H1 (cell line): ENCODE measurements at regions not wholly inside any gene's neighbourhood (a gene's known extent, or its start where the extent isn't known, plus 50 kb on each side); places are given as distances from the start of the nearest gene placed in this dataset.
A peak's percentile ranks its signal among the peaks of the same experiment; 100 is the strongest.

Experiments
- CTCF ChIA-PET: fragments of 300-600 bp; sonication (Branson Sonifier 250); formaldehyde crosslinking; loops from one replicate; lab custom pipeline; 2021; ENCODE audit not compliant: partially characterized antibody; lab: Charles Lee
- POLR2A ChIA-PET: fragments of 300-600 bp; sonication (Branson Sonifier 250); formaldehyde crosslinking; loops from one replicate; lab custom pipeline; 2021; ENCODE audit warnings: inconsistent platforms; ENCODE audit not compliant: partially characterized antibody; lab: Charles Lee
- DNase-seq, 2 experiments: peaks; one replicate each; pipeline versions ENCODE4 v3.0.0 to v3.0.0-alpha.2; 2010 to 2022; ENCODE audit warnings: low spot score in 2 of 2, low read depth in 1 of 2, mixed read lengths in 1 of 2
- FAIRE-seq: peaks from 2 replicates; lab custom pipeline; 2011; peaks lifted over from hg19 to GRCh38; lab: Jason Lieb, UNC
- H2AFZ ChIP-seq: 2 replicates; pipeline ENCODE4 v1.8.1; 2012; ENCODE audit warnings: low read length, inconsistent platforms
- H2AK5ac ChIP-seq: 2 replicates; pipeline ENCODE4 v1.6.1; 2013; ENCODE audit warnings: low read depth, low read length
- H2BK120ac ChIP-seq: replicated peaks from 2 replicates; pipeline ENCODE3; 2013; ENCODE audit warnings: low read depth, low read length, inconsistent platforms
- H2BK12ac ChIP-seq: 2 replicates; pipeline ENCODE4 v1.6.1; 2013; ENCODE audit warnings: low read depth, low read length
- H2BK15ac ChIP-seq: 2 replicates; pipeline ENCODE4 v1.6.1; 2013; ENCODE audit warnings: low read length
- H2BK20ac ChIP-seq: 2 replicates; pipeline ENCODE4 v1.6.1; 2013; ENCODE audit warnings: low read length
- H2BK5ac ChIP-seq: 2 replicates; pipeline ENCODE4 v1.6.1; 2013; ENCODE audit warnings: low read depth, low read length
- H3K14ac ChIP-seq: 2 replicates; pipeline ENCODE4 v1.6.1; 2013; ENCODE audit warnings: inconsistent platforms; ENCODE audit not compliant: insufficient read length
- H3K18ac ChIP-seq: 2 replicates; pipeline ENCODE4 v1.6.1; 2013; ENCODE audit warnings: low read length; ENCODE audit errors: extremely low read depth
- H3K23ac ChIP-seq: 2 replicates; pipeline ENCODE4 v1.6.1; 2013; ENCODE audit warnings: inconsistent platforms; ENCODE audit not compliant: insufficient read length
- H3K23me2 ChIP-seq: 2 replicates; pipeline ENCODE4 v1.6.1; 2013; ENCODE audit warnings: low read depth, low read length
- H3K27ac ChIP-seq: 2 replicates; pipeline ENCODE4 v1.6.1; 2011; ENCODE audit warnings: low read depth, low read length, inconsistent platforms
- H3K27me3 ChIP-seq, 4 experiments: replicated peaks in 1 of 4; 1 replicate in 1 of 4; 2 replicates in 3 of 4; pipeline versions ENCODE4 v1.6.1 to v1.8.1; 2011 to 2013; ENCODE audit warnings: low read length in 3 of 4, mild to moderate bottlenecking in 3 of 4, inconsistent platforms in 2 of 4, mixed read lengths in 2 of 4, moderate library complexity in 1 of 4; ENCODE audit not compliant: control insufficient read depth in 3 of 4, insufficient read depth in 3 of 4; ENCODE audit errors: extremely low read depth in 1 of 4
- H3K36me3 ChIP-seq, 4 experiments: 2 replicates each; pipeline versions ENCODE4 v1.6.1 to v1.8.1; 2011 to 2013; ENCODE audit warnings: mild to moderate bottlenecking in 4 of 4, low read length in 3 of 4, moderate library complexity in 2 of 4, control low read depth in 1 of 4, inconsistent platforms in 1 of 4; ENCODE audit not compliant: insufficient read depth in 4 of 4, control insufficient read depth in 2 of 4
- H3K4ac ChIP-seq: replicated peaks from 2 replicates; pipeline ENCODE3; 2013; ENCODE audit warnings: low read length, low read depth, mixed read lengths, inconsistent platforms; ENCODE audit not compliant: insufficient read length
- H3K4me1 ChIP-seq, 4 experiments: replicated peaks in 1 of 4; 1 replicate in 1 of 4; 2 replicates in 3 of 4; pipeline versions ENCODE4 v1.6.1 to v1.8.1; 2011 to 2013; ENCODE audit warnings: low read length in 3 of 4, inconsistent platforms in 2 of 4, mixed read lengths in 1 of 4; ENCODE audit not compliant: insufficient read depth in 4 of 4, control insufficient read depth in 3 of 4
- H3K4me2 ChIP-seq, 2 experiments: 2 replicates each; pipeline versions ENCODE4 v1.6.1 to v1.8.1; 2011 to 2013; ENCODE audit warnings: low read depth in 2 of 2, low read length in 2 of 2, control low read depth in 1 of 2, inconsistent platforms in 1 of 2, mild to moderate bottlenecking in 1 of 2; ENCODE audit not compliant: insufficient read depth in 1 of 2
- H3K4me3 ChIP-seq, 4 experiments: fragments of 200-600, 300-600 bp in 1 of 4; sonication (generic), shearing (Covaris generic), sonication (Bioruptor Twin) in 1 of 4; 2 replicates each; pipeline versions ENCODE4 v1.5.1 to v1.8.1; 2011 to 2016; ENCODE audit warnings: low read length in 4 of 4, low read depth in 3 of 4, control low read depth in 2 of 4, inconsistent platforms in 2 of 4, mild to moderate bottlenecking in 2 of 4, mixed read lengths in 1 of 4, moderate library complexity in 1 of 4; ENCODE audit not compliant: insufficient read depth in 2 of 4; ENCODE audit errors: extremely low read depth in 1 of 4
- H3K56ac ChIP-seq: replicated peaks from 2 replicates; pipeline ENCODE3; 2013; ENCODE audit warnings: low read depth, mild to moderate bottlenecking, mixed read lengths, low read length, inconsistent platforms; ENCODE audit not compliant: insufficient read length
- H3K79me1 ChIP-seq: 2 replicates; pipeline ENCODE4 v1.6.1; 2013; ENCODE audit warnings: low read depth, low read length, control low read depth
- H3K79me2 ChIP-seq, 2 experiments: 2 replicates each; pipeline versions ENCODE4 v1.6.1 to v1.8.1; 2012 to 2013; ENCODE audit warnings: low read length in 2 of 2, mild to moderate bottlenecking in 2 of 2, inconsistent platforms in 1 of 2; ENCODE audit not compliant: insufficient read depth in 2 of 2, control insufficient read depth in 1 of 2
- H3K9ac ChIP-seq, 4 experiments: replicated peaks in 1 of 4; 1 replicate in 1 of 4; 2 replicates in 3 of 4; pipeline versions ENCODE4 v1.6.1 to v1.8.1; 2011 to 2013; ENCODE audit warnings: low read depth in 3 of 4, low read length in 3 of 4, control low read depth in 2 of 4, mild to moderate bottlenecking in 2 of 4, moderate library complexity in 2 of 4, inconsistent platforms in 1 of 4; ENCODE audit errors: extremely low read depth in 1 of 4
- H3K9me3 ChIP-seq, 2 experiments: 2 replicates each; pipeline versions ENCODE4 v1.6.1 to v1.8.1; 2012 to 2013; ENCODE audit warnings: mild to moderate bottlenecking in 2 of 2, moderate library complexity in 2 of 2, control low read depth in 1 of 2, inconsistent platforms in 1 of 2, low read depth in 1 of 2, low read length in 1 of 2, mixed read lengths in 1 of 2; ENCODE audit not compliant: insufficient read depth in 2 of 2
- H4K20me1 ChIP-seq, 2 experiments: replicated peaks in 1 of 2; 2 replicates each; pipeline versions ENCODE3 to v1.8.1; 2011 to 2013; ENCODE audit warnings: inconsistent platforms in 2 of 2, low read length in 2 of 2, mild to moderate bottlenecking in 1 of 2; ENCODE audit not compliant: insufficient read depth in 2 of 2, control insufficient read depth in 1 of 2
- H4K5ac ChIP-seq: 2 replicates; pipeline ENCODE4 v1.6.1; 2013; ENCODE audit warnings: low read length, low read depth, mixed read lengths, inconsistent platforms; ENCODE audit not compliant: insufficient read length
- H4K8ac ChIP-seq: 2 replicates; pipeline ENCODE4 v1.8.0; 2013; ENCODE audit warnings: mild to moderate bottlenecking, moderate library complexity, low read length, inconsistent platforms; ENCODE audit not compliant: insufficient read depth; ENCODE audit errors: extremely low read depth
- H4K91ac ChIP-seq: replicated peaks from 2 replicates; pipeline ENCODE3; 2013; ENCODE audit warnings: low read length, mixed read lengths, inconsistent platforms; ENCODE audit not compliant: insufficient read length
- BCL11A ChIP-seq, 2 experiments: IDR thresholded peaks; one replicate each; pipeline ENCODE4 v1.6.1; 2011; ENCODE audit warnings: low read depth in 2 of 2, low read length in 2 of 2, mild to moderate bottlenecking in 2 of 2
- CEBPB ChIP-seq: IDR thresholded peaks from 2 replicates; pipeline ENCODE4 v1.6.1; 2012; ENCODE audit warnings: low read depth, low read length
- CHD1 ChIP-seq: IDR thresholded peaks from 2 replicates; pipeline ENCODE4 v1.6.1; 2012; ENCODE audit warnings: low read depth, low read length, improper control_type of control experiment
- CREB1 ChIP-seq: IDR thresholded peaks from 2 replicates; pipeline ENCODE4 v1.6.1; 2012; ENCODE audit warnings: inconsistent platforms
- POU5F1 ChIP-seq: IDR thresholded peaks from 2 replicates; pipeline ENCODE4 v1.6.1; 2011; ENCODE audit warnings: low read depth, mild to moderate bottlenecking, low read length, moderate library complexity
- RXRA ChIP-seq: IDR thresholded peaks from 2 replicates; pipeline ENCODE4 v1.6.1; 2011; ENCODE audit warnings: low read depth, mild to moderate bottlenecking, low read length, moderate library complexity; ENCODE audit not compliant: insufficient read depth
- SP4 ChIP-seq: IDR thresholded peaks from 2 replicates; pipeline ENCODE4 v1.6.1; 2012; ENCODE audit warnings: low read length, inconsistent platforms
- WGBS, 2 experiments: shearing (Covaris generic) in 1 of 2; methylation state at CpG; one replicate each; pipeline versions ENCODE4 v1.1.6 to v1.1.7; 2013 to 2015; ENCODE audit warnings: low lambda C conversion rate in 2 of 2, mixed read lengths in 2 of 2, inconsistent platforms in 1 of 2, low coverage in 1 of 2, missing lambda C conversion rate in 1 of 2; ENCODE audit not compliant: insufficient replicate concordance in 2 of 2, insufficient coverage in 1 of 2, insufficient read length in 1 of 2; ENCODE audit errors: extremely low coverage in 1 of 2, missing lambda C conversion rate in 1 of 2; 5-methylcytosine and 5-hydroxymethylcytosine counted together
- TF ChIP-seq, protein P1 (sequence below): IDR thresholded peaks from 2 replicates; pipeline ENCODE4 v1.6.1; 2011; ENCODE audit warnings: low read length, improper control_type of control experiment

DNA sequence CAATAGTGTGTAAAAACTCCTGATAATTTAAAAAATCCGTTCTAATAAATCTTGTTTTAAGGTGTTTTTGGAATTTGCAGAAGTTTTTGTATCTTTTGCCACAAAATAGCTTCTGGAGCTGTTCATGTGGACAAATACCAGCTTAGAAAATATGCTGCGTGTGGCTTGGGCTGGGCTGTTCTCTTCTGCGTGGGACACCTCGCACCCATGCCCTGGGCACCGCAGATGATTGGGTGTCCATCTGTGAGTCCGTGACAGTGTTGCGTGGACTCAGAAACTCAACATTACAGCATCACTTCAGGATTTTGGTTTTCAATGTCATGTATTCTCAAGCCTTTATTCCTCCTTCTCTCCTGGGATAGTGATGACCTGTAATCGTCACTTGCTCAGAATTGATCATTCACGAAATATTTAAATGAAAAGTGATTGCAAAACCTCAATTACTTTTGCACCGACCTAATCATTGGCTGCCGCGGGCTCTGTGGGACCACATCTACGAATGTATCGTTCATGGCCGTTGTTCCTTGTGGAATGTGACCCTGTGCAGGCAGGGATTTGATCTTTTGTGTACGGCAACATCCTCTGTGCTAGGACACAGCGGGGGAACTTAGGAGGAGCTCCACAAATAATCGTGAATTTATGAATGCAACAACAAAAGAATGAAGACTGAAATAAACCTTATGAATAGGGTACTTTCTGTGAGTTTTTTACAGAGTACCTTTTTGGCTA lies 210.3 kb upstream of the FOXF1 start:
- H3K23me2 ChIP-seq = no peaks in the 10 kb centered on the region; the same call in 1 of the 2 replicates
- H3K27ac ChIP-seq = no peak overlapping the region
- H3K79me2 ChIP-seq = no peaks in the 10 kb centered on the region
- ChIA-PET POLR2A (interaction anchor here (0.7 to 0.9 kb wide), 3 partner anchors 10 to 254 kb away, joined by 3 to 5 read pairs (median 4); no protein-coding TSS in a partner anchor), CTCF (interaction anchor here (0.6 to 1.5 kb wide), 7 partner anchors 9 to 338 kb away, joined by 3 to 5 read pairs (median 4); no protein-coding TSS in a partner anchor)
- H3K4ac ChIP-seq = no peak overlapping the region
- H4K20me1 ChIP-seq = no peaks in the 10 kb centered on the region
- no peak for DNase-seq
- H2BK120ac ChIP-seq = no peak overlapping the region
- peak overlapping the region; percentile 63 for H4K91ac ChIP-seq
- peak overlapping the region; percentile 76 for H2BK12ac ChIP-seq
- H2BK20ac ChIP-seq = peak overlapping the region; percentile 75; the same call in 1 of the 2 replicates
- peaks cover 0 to 7% (median 2%) of the 10 kb centered on the region in 4 experiments; a peak in 2 of 7 replicates for H3K27me3 ChIP-seq
- no peak overlapping the region for H4K5ac ChIP-seq
- H3K56ac ChIP-seq = no peak overlapping the region
- H2BK5ac ChIP-seq = no peak overlapping the region
- H2AFZ ChIP-seq = no peak overlapping the region
- H2AK5ac ChIP-seq = no peak overlapping the region
- H3K18ac ChIP-seq = no peak overlapping the region
- no peak for FAIRE-seq
- no peak overlapping the region for H4K8ac ChIP-seq
- peaks cover 0 to 8% (median 5%) of the 10 kb centered on the region in 4 experiments; a peak in 6 of 7 replicates for H3K4me1 ChIP-seq
- no peak overlapping the region for H3K9ac ChIP-seq
- H3K79me1 ChIP-seq = no peaks in the 10 kb centered on the region
- no peaks in the 10 kb centered on the region for H3K9me3 ChIP-seq
- 93% methylated on average over 18 of the region's 18 CpGs; no CpG with 5 or more reads in 1 of the 2 experiments for WGBS, 2 experiments
- no peaks in the 10 kb centered on the region for H3K36me3 ChIP-seq
- no peak overlapping the region for H3K4me3 ChIP-seq
- peak overlapping the region; percentile 76; the same call in 1 of the 2 replicates for H2BK15ac ChIP-seq
- TF ChIP-seq, protein P1, sequence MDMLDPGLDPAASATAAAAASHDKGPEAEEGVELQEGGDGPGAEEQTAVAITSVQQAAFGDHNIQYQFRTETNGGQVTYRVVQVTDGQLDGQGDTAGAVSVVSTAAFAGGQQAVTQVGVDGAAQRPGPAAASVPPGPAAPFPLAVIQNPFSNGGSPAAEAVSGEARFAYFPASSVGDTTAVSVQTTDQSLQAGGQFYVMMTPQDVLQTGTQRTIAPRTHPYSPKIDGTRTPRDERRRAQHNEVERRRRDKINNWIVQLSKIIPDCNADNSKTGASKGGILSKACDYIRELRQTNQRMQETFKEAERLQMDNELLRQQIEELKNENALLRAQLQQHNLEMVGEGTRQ = no peak
- TF ChIP-seq CEBPB = no peak
- TF ChIP-seq POU5F1 = no peak
- TF ChIP-seq RXRA = no peak
- no peak for TF ChIP-seq SP4
- no peak for TF ChIP-seq CREB1
- TF ChIP-seq BCL11A (IDR thresholded peaks at IDR 0.05; ENCODE audit: low read depth in 2 of 2, low read length in 2 of 2) = no peak
- no peak for TF ChIP-seq CHD1
- H3K23ac ChIP-seq = no peak overlapping the region
- no peak overlapping the region for H3K14ac ChIP-seq
- H3K4me2 ChIP-seq = no peak overlapping the region
